SK-N-SH treated with all-trans-retinoic acid at 6 μM for 48 hours (cell line): ENCODE measurements at regions not wholly inside any gene's neighbourhood (a gene's known extent, or its start where the extent isn't known, plus 50 kb on each side); places are given as distances from the start of the nearest gene placed in this dataset.
A peak's percentile ranks its signal among the peaks of the same experiment; 100 is the strongest.

Experiments used
- ESRRG ChIP-seq: fragments of 250-450 bp; sonication (Bioruptor Pico); IDR thresholded peaks from 2 replicates; pipeline ENCODE4 v1.6.1; 2021; ENCODE audit warnings: mild to moderate bottlenecking
- OSR1 ChIP-seq: fragments of 250-450 bp; sonication (Bioruptor Pico); IDR thresholded peaks from 2 replicates; pipeline ENCODE4 v1.8.0; 2022; ENCODE audit warnings: moderate library complexity, mild to moderate bottlenecking, inconsistent platforms
- RARB ChIP-seq: fragments of 250-450 bp; sonication (Bioruptor Pico); IDR thresholded peaks from 2 replicates; pipeline ENCODE4 v1.8.0; 2021; ENCODE audit warnings: mild to moderate bottlenecking, moderate library complexity
- ZC3H10 ChIP-seq: fragments of 250-450 bp; sonication (Bioruptor Pico); IDR thresholded peaks from 2 replicates; pipeline ENCODE4 v1.5.1; 2021; ENCODE audit warnings: mild to moderate bottlenecking, moderate library complexity
- ZFP30 ChIP-seq: fragments of 450-650 bp; formaldehyde crosslinking; IDR thresholded peaks from 2 replicates; pipeline ENCODE4 v1.5.0; 2022; ENCODE audit warnings: mild to moderate bottlenecking, moderate library complexity
- ZNF565 ChIP-seq: fragments of 450-650 bp; formaldehyde crosslinking; conservative IDR thresholded peaks from 2 replicates; pipeline ENCODE4 v1.5.0; 2020; ENCODE audit warnings: low read depth, mild to moderate bottlenecking, moderate library complexity
- TF ChIP-seq, protein P1 (sequence below): fragments of 250-450 bp; sonication (Bioruptor Pico); IDR thresholded peaks from 2 replicates; pipeline ENCODE4 v1.8.0; 2020; ENCODE audit warnings: mild to moderate bottlenecking, moderate library complexity, borderline replicate concordance
- TF ChIP-seq, protein P2 (sequence below): fragments of 250-450 bp; sonication (Bioruptor Pico); IDR thresholded peaks from 2 replicates; pipeline ENCODE4 v1.5.1; 2020; ENCODE audit warnings: low read depth, mild to moderate bottlenecking, moderate library complexity

DNA sequence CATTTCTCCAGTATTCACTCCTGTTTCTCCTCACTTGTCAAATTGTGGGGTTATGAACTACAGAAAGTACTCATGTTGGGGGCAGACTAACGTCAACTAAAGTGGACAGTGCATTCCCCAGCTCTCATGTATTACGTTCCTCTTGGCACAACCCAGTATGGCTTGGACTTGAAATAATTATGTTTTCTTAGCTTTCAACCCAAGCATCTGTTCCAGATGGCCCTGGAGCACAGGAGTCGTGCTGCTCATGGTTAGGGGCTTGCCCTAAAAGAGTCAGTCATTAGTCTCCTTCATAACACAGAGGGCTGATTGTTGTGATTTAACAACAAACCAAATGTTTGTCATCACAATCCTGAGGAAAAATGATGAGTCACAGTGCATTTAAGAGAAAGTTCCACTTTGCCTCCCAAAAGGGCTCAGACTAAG lies 154.4 kb downstream of the RPAP3 start:
- TF ChIP-seq ESRRG (CRISPR knock-in tag) (no peak), RARB (CRISPR knock-in tag) (no peak), ZC3H10 (no peak), OSR1 (CRISPR knock-in tag) (no peak), ZFP30 (CRISPR knock-in tag) (no peak), ZNF565 (CRISPR knock-in tag) (no peak)
- TF ChIP-seq, protein P1, sequence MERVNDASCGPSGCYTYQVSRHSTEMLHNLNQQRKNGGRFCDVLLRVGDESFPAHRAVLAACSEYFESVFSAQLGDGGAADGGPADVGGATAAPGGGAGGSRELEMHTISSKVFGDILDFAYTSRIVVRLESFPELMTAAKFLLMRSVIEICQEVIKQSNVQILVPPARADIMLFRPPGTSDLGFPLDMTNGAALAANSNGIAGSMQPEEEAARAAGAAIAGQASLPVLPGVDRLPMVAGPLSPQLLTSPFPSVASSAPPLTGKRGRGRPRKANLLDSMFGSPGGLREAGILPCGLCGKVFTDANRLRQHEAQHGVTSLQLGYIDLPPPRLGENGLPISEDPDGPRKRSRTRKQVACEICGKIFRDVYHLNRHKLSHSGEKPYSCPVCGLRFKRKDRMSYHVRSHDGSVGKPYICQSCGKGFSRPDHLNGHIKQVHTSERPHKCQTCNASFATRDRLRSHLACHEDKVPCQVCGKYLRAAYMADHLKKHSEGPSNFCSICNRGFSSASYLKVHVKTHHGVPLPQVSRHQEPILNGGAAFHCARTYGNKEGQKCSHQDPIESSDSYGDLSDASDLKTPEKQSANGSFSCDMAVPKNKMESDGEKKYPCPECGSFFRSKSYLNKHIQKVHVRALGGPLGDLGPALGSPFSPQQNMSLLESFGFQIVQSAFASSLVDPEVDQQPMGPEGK = peak; percentile 20; the same call in 1 of the 2 replicates
- TF ChIP-seq, protein P2, sequence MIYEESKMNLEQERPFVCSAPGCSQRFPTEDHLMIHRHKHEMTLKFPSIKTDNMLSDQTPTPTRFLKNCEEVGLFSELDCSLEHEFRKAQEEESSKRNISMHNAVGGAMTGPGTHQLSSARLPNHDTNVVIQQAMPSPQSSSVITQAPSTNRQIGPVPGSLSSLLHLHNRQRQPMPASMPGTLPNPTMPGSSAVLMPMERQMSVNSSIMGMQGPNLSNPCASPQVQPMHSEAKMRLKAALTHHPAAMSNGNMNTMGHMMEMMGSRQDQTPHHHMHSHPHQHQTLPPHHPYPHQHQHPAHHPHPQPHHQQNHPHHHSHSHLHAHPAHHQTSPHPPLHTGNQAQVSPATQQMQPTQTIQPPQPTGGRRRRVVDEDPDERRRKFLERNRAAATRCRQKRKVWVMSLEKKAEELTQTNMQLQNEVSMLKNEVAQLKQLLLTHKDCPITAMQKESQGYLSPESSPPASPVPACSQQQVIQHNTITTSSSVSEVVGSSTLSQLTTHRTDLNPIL = no peak
